AG04449 (cell line): ENCODE measurements at regions not wholly inside any gene's neighbourhood (a gene's known extent, or its start where the extent isn't known, plus 50 kb on each side); places are given as distances from the start of the nearest gene placed in this dataset.

Source experiments
- CTCF ChIA-PET: fragments of 350-600 bp; formaldehyde crosslinking; extraction: SDS; loops from one replicate; lab custom pipeline; 2021; ENCODE audit warnings: antibody characterized with exemption; lab: Yijun Ruan, JAX
- POLR2A ChIA-PET: fragments of 400-600, 350-600 bp; formaldehyde crosslinking; extraction: SDS; loops from one replicate; lab custom pipeline; 2020; ENCODE audit warnings: antibody characterized with exemption, inconsistent platforms; lab: Yijun Ruan, JAX
- DNase-seq: peaks from one replicate; pipeline ENCODE4 v3.0.0-alpha.2; 2010; ENCODE audit warnings: low read depth, low spot score
- H3K4me3 ChIP-seq: 2 replicates; pipeline ENCODE4 v1.5.1; 2011; ENCODE audit warnings: low read depth, mild to moderate bottlenecking, control low read depth, low read length
- TF ChIP-seq, protein P1 (sequence below): IDR thresholded peaks from one replicate; pipeline ENCODE4 v1.5.1; 2011; ENCODE audit warnings: mild to moderate bottlenecking, moderate library complexity, low read length, control low read depth, inconsistent platforms; ENCODE audit not compliant: insufficient read depth; ENCODE audit errors: missing control alignments

DNA sequence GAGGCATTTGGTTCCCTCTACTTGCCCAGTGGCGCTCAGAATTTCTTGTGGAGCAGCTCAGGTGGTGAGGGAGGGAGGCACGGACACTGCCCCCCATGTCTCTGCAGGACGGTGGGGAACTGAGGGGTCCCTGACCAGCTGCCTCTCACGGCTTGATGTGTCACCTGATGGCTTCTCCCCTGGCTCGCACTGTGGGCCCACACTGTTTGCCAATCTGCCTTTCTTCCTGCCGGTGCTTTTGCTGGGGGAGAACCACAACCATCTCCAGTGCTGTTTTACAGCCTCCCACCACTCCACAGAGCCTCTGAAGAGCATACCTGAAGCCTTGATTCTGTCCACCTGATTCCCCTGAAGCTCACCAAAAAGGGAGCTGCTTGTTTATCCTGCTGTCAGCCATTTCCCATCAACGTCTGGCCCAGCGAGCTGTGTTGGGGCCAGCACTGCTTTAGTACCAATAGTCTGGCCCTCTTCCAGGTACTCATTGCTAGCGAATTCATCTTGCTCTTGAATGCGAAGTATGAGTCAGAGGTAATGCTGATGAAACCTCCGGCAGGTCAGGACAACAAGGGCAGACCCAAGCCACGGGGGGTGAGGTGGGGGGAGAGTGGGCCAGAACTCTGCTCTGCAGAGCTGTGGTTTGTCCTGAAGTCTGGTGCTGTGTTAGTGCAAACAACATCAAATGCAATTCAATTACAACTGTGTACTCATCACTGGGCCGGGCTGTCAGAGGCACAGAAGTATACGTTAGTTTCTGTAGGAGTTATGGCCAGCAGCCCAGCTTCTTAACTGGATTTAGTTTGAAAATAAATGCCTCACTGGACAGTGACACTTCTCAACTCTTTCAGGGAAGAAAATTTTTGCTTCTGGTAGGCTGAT is 208.3 kb upstream of the JADE1 start:
- no peak overlapping the region for H3K4me3 ChIP-seq
- POLR2A ChIA-PET = interaction anchor here (0.5 to 1.0 kb wide), 3 partner anchors 47 to 209 kb away, joined by 3 to 7 read pairs (median 4); no protein-coding TSS in a partner anchor
- peak; percentile 82 for DNase-seq
- CTCF ChIA-PET = interaction anchor here (1.0 to 3.8 kb wide), 6 partner anchors 10 to 262 kb away, joined by 3 to 21 read pairs (median 4); no protein-coding TSS in a partner anchor
- TF ChIP-seq, protein P1, sequence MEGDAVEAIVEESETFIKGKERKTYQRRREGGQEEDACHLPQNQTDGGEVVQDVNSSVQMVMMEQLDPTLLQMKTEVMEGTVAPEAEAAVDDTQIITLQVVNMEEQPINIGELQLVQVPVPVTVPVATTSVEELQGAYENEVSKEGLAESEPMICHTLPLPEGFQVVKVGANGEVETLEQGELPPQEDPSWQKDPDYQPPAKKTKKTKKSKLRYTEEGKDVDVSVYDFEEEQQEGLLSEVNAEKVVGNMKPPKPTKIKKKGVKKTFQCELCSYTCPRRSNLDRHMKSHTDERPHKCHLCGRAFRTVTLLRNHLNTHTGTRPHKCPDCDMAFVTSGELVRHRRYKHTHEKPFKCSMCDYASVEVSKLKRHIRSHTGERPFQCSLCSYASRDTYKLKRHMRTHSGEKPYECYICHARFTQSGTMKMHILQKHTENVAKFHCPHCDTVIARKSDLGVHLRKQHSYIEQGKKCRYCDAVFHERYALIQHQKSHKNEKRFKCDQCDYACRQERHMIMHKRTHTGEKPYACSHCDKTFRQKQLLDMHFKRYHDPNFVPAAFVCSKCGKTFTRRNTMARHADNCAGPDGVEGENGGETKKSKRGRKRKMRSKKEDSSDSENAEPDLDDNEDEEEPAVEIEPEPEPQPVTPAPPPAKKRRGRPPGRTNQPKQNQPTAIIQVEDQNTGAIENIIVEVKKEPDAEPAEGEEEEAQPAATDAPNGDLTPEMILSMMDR = no peak

DNA sequence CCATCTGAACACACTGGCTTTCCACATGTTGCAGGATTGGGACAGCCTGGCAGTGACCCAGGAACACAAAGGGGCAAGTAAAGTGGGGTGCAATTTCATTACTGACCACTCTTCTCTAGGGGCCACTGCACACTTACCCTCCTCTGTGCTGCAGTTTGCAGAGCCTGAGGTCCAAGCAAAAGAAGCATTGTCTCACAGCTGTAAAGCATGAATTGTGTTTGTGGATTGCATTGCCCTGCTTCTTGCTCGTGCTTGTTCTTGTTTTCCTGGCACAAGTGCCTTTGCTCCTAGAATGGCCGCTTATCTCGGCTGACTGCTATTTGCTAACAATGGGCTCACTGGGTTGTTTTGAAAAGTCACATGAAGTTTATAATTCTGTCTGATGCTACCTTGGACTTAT is 209.1 kb upstream of the JADE1 start:
- ChIA-PET POLR2A (no interaction called here), CTCF (interaction anchor here (1.0 to 3.8 kb wide), 5 partner anchors 9 to 354 kb away, joined by 4 to 21 read pairs (median 5); no protein-coding TSS in a partner anchor)
- H3K4me3 ChIP-seq = no peak overlapping the region
- DNase-seq = no peak
- TF ChIP-seq, protein P1 = no peak

DNA sequence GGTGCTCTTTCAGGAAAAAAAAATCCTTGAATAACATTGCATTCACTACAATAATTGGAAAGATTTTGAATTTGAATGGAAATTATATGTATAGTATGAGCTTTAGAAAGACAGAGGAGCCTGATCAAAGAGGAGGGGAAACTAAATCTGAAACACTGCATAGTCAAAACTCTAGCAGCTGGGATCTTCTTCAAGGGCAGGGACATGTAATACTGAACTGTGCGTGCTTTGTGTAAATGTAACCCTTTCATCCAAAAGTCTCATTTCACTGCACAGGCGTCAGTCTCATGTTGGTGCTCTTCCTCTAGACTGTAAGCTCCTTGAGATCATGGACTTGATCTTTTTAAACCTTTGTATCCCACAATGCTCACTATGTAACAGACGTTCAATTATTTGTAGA is 212.0 kb upstream of the JADE1 start:
- ChIA-PET POLR2A (no interaction called here), CTCF (interaction anchor here (1.1 to 1.4 kb wide), 3 partner anchors 11 to 148 kb away, joined by 3 to 5 read pairs (median 3); no protein-coding TSS in a partner anchor)
- no peak overlapping the region for H3K4me3 ChIP-seq
- no peak for DNase-seq
- TF ChIP-seq, protein P1 = no peak

DNA sequence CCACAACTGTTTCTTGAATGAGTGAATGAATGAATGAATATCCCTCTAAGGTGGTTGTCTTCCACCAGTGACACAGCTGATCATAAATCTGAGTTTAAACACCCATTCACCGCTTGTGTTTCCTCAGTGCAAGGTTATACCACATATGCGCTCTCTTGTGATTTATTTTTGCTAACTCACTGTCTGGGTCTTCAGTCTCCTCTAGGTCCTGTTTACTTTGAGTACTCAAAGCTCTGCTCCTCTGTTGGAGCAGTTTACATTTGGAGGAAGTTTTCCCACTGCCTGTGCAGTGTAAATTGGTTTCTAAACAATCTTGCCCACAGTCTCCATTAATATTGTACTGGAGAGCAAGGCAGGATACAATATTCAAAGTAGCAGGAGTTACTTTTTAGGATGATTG is 212.6 kb upstream of the JADE1 start:
- H3K4me3 ChIP-seq = no peak overlapping the region
- TF ChIP-seq, protein P1 = no peak
- ChIA-PET POLR2A (no interaction called here), CTCF (interaction anchor here (1.1 to 1.4 kb wide), 3 partner anchors 12 to 148 kb away, joined by 3 to 5 read pairs (median 3); no protein-coding TSS in a partner anchor)
- DNase-seq = no peak

DNA sequence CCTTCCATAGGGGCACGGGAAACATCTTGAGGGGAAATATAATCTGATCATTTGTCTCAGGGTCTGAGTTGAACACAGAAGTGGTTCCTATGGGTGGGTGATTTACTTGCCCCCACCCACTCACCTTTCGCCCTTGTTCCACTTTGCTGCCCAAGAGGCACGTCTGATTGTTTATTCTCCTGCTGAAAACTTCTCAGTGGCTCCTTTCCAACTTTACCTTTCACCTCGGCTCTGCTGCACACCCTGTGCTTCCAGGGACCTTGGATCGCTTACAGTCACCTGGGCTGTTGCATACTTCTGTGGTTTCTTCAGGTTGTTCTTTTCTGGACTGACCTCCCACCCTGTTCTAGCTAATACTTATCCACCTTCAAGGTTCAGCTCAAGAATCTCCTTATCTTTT is 213.4 kb upstream of the JADE1 start:
- DNase-seq = no peak
- ChIA-PET CTCF (interaction anchor here (1.1 kb wide), 1 partner anchor 13 kb away, joined by 3 read pairs; no protein-coding TSS in a partner anchor), POLR2A (no interaction called here)
- TF ChIP-seq, protein P1 = no peak
- no peak overlapping the region for H3K4me3 ChIP-seq

DNA sequence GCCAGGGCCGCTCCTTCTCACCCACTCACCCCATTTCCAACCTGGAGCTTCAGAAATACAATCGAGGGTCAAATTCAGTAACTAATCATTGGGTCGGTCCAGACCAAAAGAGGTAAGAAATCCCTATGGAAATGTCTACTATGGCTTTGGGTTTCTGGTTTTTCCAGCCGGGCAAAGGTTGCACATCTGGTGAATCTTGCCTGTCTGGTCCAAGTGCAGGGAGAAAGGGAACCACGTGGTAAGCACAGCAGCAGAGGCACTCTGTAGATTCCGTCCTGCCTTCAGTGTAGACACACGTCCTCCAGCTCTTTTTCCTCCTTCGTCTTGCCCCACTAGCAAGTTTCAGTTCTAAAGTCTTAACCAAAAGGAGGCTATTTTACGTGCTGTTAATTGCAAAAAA is 218.0 kb upstream of the JADE1 start:
- DNase-seq = no peak
- CTCF ChIA-PET = interaction anchor here (1.2 to 1.7 kb wide), 5 partner anchors 9 to 272 kb away, joined by 3 to 7 read pairs (median 3); partner anchors contain the start of gene JADE1
- no peak overlapping the region for H3K4me3 ChIP-seq
- TF ChIP-seq, protein P1 = no peak
- POLR2A ChIA-PET = no interaction called here
